GM21786 (cell line): ENCODE measurements at regions not wholly inside any gene's neighbourhood (a gene's known extent, or its start where the extent isn't known, plus 50 kb on each side); places are given as distances from the start of the nearest gene placed in this dataset.

Experiments
- ATAC-seq: cut with Tn5 transposase; IDR thresholded peaks from one replicate; pipeline ENCODE4 v1.9.1; 2021; ENCODE audit not compliant: unreplicated experiment

- no peak for ATAC-seq
These were observed 390.7 kb upstream of the SLITRK1 start for GRCh38 chr13:84272877-84273562.

GRCh38 chr13:84265257-84265764, 383.0 kb upstream of the SLITRK1 start:
- ATAC-seq: no peak

- ATAC-seq: no peak
These were observed 381.2 kb upstream of the SLITRK1 start for GRCh38 chr13:84263354-84264069.

GRCh38 chr13:84255226-84255797, 373.0 kb upstream of the SLITRK1 start:
- ATAC-seq: no peak

- ATAC-seq: no peak
These were observed 367.2 kb upstream of the SLITRK1 start for GRCh38 chr13:84249463-84249862.

- ATAC-seq: no peak
These were observed 361.1 kb upstream of the SLITRK1 start for GRCh38 chr13:84243340-84243739.

GRCh38 chr13:84239032-84239431, 356.8 kb upstream of the SLITRK1 start:
- no peak for ATAC-seq

- no peak for ATAC-seq
These were observed 356.1 kb upstream of the SLITRK1 start for GRCh38 chr13:84238381-84238780.

GRCh38 chr13:84237143-84237542, 354.9 kb upstream of the SLITRK1 start:
- ATAC-seq: no peak

- ATAC-seq: no peak
These were observed 352.1 kb upstream of the SLITRK1 start for GRCh38 chr13:84234416-84234815.

GRCh38 chr13:84230568-84230967, 348.3 kb upstream of the SLITRK1 start:
- ATAC-seq: no peak

GRCh38 chr13:84211048-84211447, 328.8 kb upstream of the SLITRK1 start:
- no peak for ATAC-seq

- ATAC-seq: no peak
These were observed 326.1 kb upstream of the SLITRK1 start for GRCh38 chr13:84208246-84208910.

GRCh38 chr13:84207509-84207908, 325.2 kb upstream of the SLITRK1 start:
- ATAC-seq: no peak

- ATAC-seq: no peak
These were observed 318.7 kb upstream of the SLITRK1 start for GRCh38 chr13:84200971-84201370.

GRCh38 chr13:84192125-84192524, 309.9 kb upstream of the SLITRK1 start:
- ATAC-seq: no peak

- ATAC-seq: no peak
These were observed 308.9 kb upstream of the SLITRK1 start for GRCh38 chr13:84191139-84191538.

GRCh38 chr13:84187626-84188025, 305.4 kb upstream of the SLITRK1 start:
- ATAC-seq: no peak

- no peak for ATAC-seq
These were observed 257.4 kb upstream of the SLITRK1 start for GRCh38 chr13:84139561-84140158.

- peak; percentile 98 for ATAC-seq
These were observed 255.0 kb upstream of the SLITRK1 start for GRCh38 chr13:84137292-84137691.

- no peak for ATAC-seq
These were observed 254.3 kb upstream of the SLITRK1 start for GRCh38 chr13:84136582-84136981.
